Ishikawa (cell line): ENCODE measurements at regions not wholly inside any gene's neighbourhood (a gene's known extent, or its start where the extent isn't known, plus 50 kb on each side); places are given as distances from the start of the nearest gene placed in this dataset.

Source experiments
- CEBPB ChIP-seq: IDR thresholded peaks from 2 replicates; pipeline ENCODE4 v1.6.1; 2012
- CREB1 ChIP-seq: IDR thresholded peaks from 2 replicates; pipeline ENCODE4 v1.6.1; 2012; ENCODE audit warnings: low read depth
- EGR1 ChIP-seq: IDR thresholded peaks from 2 replicates; pipeline ENCODE4 v1.6.1; 2012
- EP300 ChIP-seq: IDR thresholded peaks from 2 replicates; pipeline ENCODE4 v1.6.1; 2012; ENCODE audit warnings: borderline replicate concordance
- FOXM1 ChIP-seq: IDR thresholded peaks from 2 replicates; pipeline ENCODE4 v1.6.1; 2012; ENCODE audit warnings: low read depth, borderline replicate concordance
- NFIC ChIP-seq: IDR thresholded peaks from 2 replicates; pipeline ENCODE4 v1.6.1; 2012
- RAD21 ChIP-seq: IDR thresholded peaks from 2 replicates; pipeline ENCODE4 v1.6.1; 2012; ENCODE audit warnings: low read depth
- TAF1 ChIP-seq: IDR thresholded peaks from 2 replicates; pipeline ENCODE4 v1.6.1; 2012; ENCODE audit warnings: low read depth, mild to moderate bottlenecking
- TCF12 ChIP-seq: IDR thresholded peaks from 2 replicates; pipeline ENCODE4 v1.6.1; 2012; ENCODE audit warnings: low read depth
- TEAD4 ChIP-seq: IDR thresholded peaks from 2 replicates; pipeline ENCODE4 v1.6.1; 2012
- YY1 ChIP-seq: IDR thresholded peaks from 2 replicates; pipeline ENCODE4 v1.6.1; 2012; ENCODE audit warnings: low read depth
- ZBTB7A ChIP-seq: IDR thresholded peaks from 2 replicates; pipeline ENCODE4 v1.6.1; 2012; ENCODE audit warnings: low read depth
- TF ChIP-seq, protein P1 (sequence below): IDR thresholded peaks from 2 replicates; pipeline ENCODE4 v1.6.1; 2012; ENCODE audit warnings: low read depth, mild to moderate bottlenecking
- TF ChIP-seq, protein P2 (sequence below): IDR thresholded peaks from 2 replicates; pipeline ENCODE4 v1.6.1; 2012
- TF ChIP-seq, protein P3 (sequence below): IDR thresholded peaks from 2 replicates; pipeline ENCODE4 v1.6.1; 2012

DNA sequence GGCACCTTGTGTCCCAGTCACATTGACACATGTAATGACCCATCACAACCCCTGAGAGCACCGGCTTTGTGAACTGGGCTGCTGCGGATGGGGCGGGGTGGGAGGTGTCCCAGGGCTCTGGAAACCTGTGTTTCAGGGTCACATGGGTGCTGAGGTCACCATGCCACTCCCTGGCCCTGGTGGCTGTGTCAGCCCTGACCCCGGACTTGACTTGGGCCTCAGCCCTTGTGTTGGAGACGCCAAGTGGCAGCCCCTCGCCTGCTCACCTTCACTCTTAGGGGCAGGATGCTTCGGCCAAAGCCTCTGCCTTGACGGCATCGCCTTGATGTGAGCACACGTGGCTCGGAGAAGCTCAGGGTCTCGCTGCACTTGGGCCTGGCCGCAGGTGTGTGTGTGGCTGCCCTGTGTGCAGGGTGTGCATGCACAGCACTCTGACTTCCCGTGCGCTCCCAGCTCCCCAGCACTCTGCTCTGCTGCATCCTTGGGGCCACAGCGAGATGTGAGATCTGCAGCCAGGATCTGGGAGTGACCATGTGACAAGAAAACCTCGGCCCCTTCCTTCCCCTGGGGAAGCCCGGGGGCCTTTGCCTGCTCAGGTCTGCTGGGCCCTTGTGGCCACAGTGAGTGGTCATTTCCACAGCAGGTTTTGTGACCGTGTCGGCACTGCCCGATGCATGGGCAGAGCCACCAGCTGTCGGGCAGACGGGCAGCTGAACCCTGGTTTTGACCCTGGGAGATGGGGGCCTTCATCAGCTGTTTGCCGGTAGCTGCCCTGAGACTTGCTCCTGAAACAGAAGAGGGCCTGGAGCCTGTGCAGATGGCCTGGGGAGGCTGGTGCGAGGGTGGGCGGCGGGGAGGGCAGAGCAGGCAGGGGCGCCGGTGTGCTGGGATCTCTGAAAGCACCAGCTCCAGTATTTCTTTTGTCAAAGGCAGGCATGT, 167.4 kb downstream of the KIF26A start:
- TF ChIP-seq YY1: no peak
- no peak for TF ChIP-seq NFIC
- TF ChIP-seq RAD21: no peak
- TF ChIP-seq CREB1: no peak
- TF ChIP-seq, protein P1, sequence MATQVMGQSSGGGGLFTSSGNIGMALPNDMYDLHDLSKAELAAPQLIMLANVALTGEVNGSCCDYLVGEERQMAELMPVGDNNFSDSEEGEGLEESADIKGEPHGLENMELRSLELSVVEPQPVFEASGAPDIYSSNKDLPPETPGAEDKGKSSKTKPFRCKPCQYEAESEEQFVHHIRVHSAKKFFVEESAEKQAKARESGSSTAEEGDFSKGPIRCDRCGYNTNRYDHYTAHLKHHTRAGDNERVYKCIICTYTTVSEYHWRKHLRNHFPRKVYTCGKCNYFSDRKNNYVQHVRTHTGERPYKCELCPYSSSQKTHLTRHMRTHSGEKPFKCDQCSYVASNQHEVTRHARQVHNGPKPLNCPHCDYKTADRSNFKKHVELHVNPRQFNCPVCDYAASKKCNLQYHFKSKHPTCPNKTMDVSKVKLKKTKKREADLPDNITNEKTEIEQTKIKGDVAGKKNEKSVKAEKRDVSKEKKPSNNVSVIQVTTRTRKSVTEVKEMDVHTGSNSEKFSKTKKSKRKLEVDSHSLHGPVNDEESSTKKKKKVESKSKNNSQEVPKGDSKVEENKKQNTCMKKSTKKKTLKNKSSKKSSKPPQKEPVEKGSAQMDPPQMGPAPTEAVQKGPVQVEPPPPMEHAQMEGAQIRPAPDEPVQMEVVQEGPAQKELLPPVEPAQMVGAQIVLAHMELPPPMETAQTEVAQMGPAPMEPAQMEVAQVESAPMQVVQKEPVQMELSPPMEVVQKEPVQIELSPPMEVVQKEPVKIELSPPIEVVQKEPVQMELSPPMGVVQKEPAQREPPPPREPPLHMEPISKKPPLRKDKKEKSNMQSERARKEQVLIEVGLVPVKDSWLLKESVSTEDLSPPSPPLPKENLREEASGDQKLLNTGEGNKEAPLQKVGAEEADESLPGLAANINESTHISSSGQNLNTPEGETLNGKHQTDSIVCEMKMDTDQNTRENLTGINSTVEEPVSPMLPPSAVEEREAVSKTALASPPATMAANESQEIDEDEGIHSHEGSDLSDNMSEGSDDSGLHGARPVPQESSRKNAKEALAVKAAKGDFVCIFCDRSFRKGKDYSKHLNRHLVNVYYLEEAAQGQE: no peak
- TF ChIP-seq, protein P2, sequence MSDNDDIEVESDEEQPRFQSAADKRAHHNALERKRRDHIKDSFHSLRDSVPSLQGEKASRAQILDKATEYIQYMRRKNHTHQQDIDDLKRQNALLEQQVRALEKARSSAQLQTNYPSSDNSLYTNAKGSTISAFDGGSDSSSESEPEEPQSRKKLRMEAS: no peak
- no peak for TF ChIP-seq TCF12
- no peak for TF ChIP-seq EP300
- no peak for TF ChIP-seq TEAD4

DNA sequence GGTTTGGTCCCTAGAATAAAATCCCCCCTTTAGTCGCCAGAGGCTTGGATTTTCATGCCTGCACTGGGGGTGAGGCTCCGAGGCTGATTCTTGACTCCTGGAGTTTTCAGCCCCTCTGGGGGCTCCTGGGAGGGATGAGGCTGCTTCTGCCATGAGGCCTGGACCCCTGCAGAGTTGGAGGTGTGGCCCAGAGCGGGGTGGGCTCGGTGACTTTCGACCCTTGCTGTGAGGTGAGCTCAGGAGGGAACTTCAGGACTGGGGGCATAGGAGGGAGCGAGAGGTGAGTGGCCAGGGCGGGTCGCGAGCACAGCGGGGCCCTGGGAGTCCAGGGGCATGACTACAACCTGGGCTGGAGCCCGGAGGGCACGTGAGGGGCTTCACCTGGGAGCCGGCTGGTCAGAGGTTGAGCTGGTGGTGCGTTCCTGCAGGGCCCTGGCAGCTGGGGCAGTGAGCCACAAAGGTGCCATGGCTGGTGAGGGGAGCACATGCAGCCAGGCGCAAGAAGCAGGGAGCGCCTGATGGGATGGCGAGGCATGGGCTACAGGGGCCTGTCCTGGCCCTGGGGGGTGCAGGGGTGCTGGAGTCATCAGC, 168.2 kb downstream of the KIF26A start:
- TF ChIP-seq EGR1 (no peak), NFIC (no peak), EP300 (no peak), CREB1 (no peak)

DNA sequence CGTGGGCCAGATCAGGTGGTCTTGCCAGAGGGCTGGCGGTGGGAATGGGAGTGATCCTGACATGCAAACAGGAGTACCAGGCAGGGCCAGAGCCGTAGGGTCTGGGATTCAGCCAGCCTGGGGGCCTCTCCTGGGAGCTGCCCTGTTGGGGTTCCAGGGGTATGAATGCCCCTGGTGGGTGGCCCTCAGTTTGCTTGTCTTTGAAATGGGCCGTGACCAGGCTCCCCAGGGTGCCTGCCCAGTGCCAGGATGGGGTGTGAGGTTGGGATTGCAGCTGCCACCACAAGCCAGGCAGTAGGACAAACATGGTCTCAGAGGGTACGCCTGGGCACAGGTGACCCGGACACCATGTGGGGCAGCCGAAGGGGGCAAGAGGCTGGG, 168.8 kb downstream of the KIF26A start:
- TF ChIP-seq NFIC (no peak), TAF1 (no peak), CREB1 (no peak), CEBPB (no peak), YY1 (no peak)
- TF ChIP-seq, protein P3, sequence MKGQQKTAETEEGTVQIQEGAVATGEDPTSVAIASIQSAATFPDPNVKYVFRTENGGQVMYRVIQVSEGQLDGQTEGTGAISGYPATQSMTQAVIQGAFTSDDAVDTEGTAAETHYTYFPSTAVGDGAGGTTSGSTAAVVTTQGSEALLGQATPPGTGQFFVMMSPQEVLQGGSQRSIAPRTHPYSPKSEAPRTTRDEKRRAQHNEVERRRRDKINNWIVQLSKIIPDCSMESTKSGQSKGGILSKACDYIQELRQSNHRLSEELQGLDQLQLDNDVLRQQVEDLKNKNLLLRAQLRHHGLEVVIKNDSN: no peak

DNA sequence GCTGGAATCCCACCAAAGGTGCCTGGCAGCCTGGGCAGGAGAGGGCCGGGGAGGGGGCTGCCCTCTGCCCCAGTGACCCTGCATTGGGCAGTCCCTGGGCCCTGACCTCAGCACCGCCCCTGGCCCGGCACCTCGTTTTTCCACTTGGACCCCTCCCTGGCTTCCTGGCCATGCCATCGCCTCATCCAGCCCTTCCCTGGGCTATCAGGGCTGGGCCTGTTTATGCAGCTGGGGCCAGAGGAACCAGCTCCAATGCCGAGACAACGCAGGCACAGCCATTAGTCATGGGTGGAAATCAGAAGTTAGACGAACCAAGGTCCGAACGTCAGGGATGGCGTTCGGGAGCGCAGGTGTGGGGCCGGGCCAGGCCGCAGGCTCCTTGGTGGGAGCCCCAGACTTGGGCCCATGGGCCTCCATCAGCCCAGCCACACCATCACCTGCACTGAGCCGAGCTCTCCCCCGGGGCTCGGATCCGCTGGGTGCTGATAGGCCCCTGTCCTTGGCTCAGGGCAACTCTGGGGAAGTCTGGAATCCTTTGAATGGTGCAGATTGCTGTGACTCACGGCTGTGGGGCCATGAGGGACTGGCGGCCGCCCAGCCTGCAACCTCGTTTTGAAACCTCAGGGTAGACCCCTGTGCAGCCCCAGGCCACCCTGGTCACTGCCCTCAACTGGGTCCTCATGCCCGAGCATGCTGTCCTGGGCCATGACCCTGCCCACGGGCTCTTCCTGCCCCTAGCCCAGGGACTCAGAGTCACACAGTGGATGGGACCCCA, 169.4 kb downstream of the KIF26A start:
- TF ChIP-seq, protein P3: no peak
- TF ChIP-seq TEAD4: no peak
- TF ChIP-seq, protein P1: no peak
- TF ChIP-seq NFIC: no peak
- no peak for TF ChIP-seq CREB1
- no peak for TF ChIP-seq FOXM1
- no peak for TF ChIP-seq YY1
- TF ChIP-seq CEBPB: no peak
- no peak for TF ChIP-seq ZBTB7A
- no peak for TF ChIP-seq TCF12

DNA sequence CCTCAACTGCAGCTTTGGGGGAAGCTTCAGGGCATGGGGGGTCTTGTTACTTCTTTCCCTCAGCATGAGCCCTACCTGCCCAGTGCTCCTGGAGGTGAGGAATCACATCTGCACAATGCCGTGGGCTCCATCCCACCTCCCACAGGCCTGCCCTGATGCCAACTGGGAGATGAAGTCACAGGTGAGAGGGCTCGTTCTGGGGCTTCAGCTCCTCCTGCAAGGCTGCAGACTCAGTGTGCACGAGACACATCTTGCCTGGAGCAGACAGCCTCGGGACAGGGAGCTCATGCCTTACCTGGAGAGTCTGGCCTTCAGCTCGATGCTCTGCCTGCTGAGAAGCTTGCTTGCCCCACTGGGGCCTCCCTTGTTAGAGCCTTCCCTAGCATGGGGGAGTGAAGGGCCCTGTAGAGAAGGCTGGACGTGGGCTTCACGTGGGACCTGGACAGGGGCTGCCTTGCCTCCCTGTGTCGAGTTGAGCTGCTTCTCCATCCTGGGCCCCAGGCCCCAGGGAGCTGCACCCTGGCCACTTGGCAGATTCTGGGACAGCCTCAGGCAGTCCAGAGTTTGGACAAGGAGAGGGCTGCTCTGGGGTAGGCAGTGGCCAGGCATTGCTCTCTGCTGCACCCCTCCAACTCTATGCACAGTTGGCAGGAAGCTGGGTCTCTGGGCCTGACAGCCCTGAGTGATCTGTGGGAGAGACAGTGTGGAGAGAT, 171.4 kb downstream of the KIF26A start:
- TF ChIP-seq, protein P3: no peak
- no peak for TF ChIP-seq EP300
